GM12878 (cell line): ENCODE measurements at regions not wholly inside any gene's neighbourhood (a gene's known extent, or its start where the extent isn't known, plus 50 kb on each side); places are given as distances from the start of the nearest gene placed in this dataset.

Source experiments
- ATAC-seq: fragments of 200-7000 bp; cut with Tn5 transposase; 3 replicates; pipeline ENCODE4 v1.9.1; 2020; ENCODE audit warnings: mild to moderate bottlenecking, moderate library complexity
- BruUV-seq: library from RNA; stranded (reverse); fragments of 400-500 nt; replicated peaks from 2 replicates; lab custom pipeline; 2021; lab: Mats Ljungman, UMichigan
- CTCF ChIA-PET: fragments of 300-600 bp; sonication (Branson Sonifier 250); formaldehyde crosslinking; extraction: SDS; loops from one replicate; lab custom pipeline; 2021; ENCODE audit warnings: inconsistent platforms; lab: Yijun Ruan, JAX
- POLR2A ChIA-PET: fragments of 350-600 bp; formaldehyde crosslinking; extraction: SDS; loops from one replicate; lab custom pipeline; 2021; ENCODE audit warnings: inconsistent platforms; lab: Charles Lee
- RAD21 ChIA-PET: fragments of 300-600 bp; sonication (Branson Sonifier 250); formaldehyde crosslinking; loops from one replicate; lab custom pipeline; 2023; ENCODE audit warnings: antibody characterized with exemption; ENCODE audit not compliant: unreplicated experiment; lab: Charles Lee
- SMC1A ChIA-PET: fragments of 300-600 bp; sonication (Branson Sonifier 250); formaldehyde crosslinking; loops from one replicate; lab custom pipeline; 2023; ENCODE audit not compliant: unreplicated experiment, uncharacterized antibody; lab: Charles Lee
- DNase-seq: peaks from one replicate; pipeline ENCODE4 v3.0.0-alpha.2; 2011; ENCODE audit warnings: low read depth, low spot score
- FAIRE-seq: peaks from 3 replicates; lab custom pipeline; 2011; peaks lifted over from hg19 to GRCh38; lab: Jason Lieb, UNC
- H2AFZ ChIP-seq: 2 replicates; pipeline ENCODE4 v1.6.0; 2011; ENCODE audit warnings: low read depth, low read length, control low read depth; ENCODE audit not compliant: control insufficient read depth
- H3K27ac ChIP-seq: 2 replicates; pipeline ENCODE4 v1.5.1; 2011; ENCODE audit warnings: control low read depth; ENCODE audit not compliant: control insufficient read depth, insufficient read depth
- H3K27me3 ChIP-seq, 2 experiments: replicated peaks in 1 of 2; 2 replicates each; pipeline versions ENCODE4 v1.6.0 to v1.6.1; 2011; ENCODE audit warnings: low read length in 1 of 2; ENCODE audit not compliant: control insufficient read depth in 2 of 2, insufficient read depth in 2 of 2
- H3K36me3 ChIP-seq, 2 experiments: 2 replicates each; pipeline ENCODE4 v1.5.1; 2011; ENCODE audit warnings: low read length in 1 of 2; ENCODE audit not compliant: control insufficient read depth in 2 of 2, insufficient read depth in 2 of 2
- H3K4me1 ChIP-seq: 2 replicates; pipeline ENCODE4 v1.6.1; 2011; ENCODE audit warnings: mild to moderate bottlenecking, low read length, moderate library complexity, mixed read lengths; ENCODE audit not compliant: control insufficient read depth, insufficient read depth
- H3K4me2 ChIP-seq: 2 replicates; pipeline ENCODE4 v1.6.0; 2011; ENCODE audit warnings: control low read depth; ENCODE audit not compliant: control insufficient read depth, insufficient read depth
- H3K4me3 ChIP-seq: fragments of 200-600 bp; sonication (generic); 2 replicates; pipeline ENCODE4 v1.5.1; 2016
- H3K79me2 ChIP-seq: 2 replicates; pipeline ENCODE4 v1.6.0; 2011; ENCODE audit warnings: low read length; ENCODE audit not compliant: control insufficient read depth, insufficient read depth
- H3K9ac ChIP-seq: 2 replicates; pipeline ENCODE4 v1.8.0; 2011; ENCODE audit warnings: low read length, control low read depth, mixed read lengths; ENCODE audit not compliant: control insufficient read depth, insufficient read depth
- H3K9me3 ChIP-seq: replicated peaks from 3 replicates; pipeline ENCODE4 v1.5.1; 2011; ENCODE audit warnings: mild to moderate bottlenecking, low read length; ENCODE audit not compliant: control insufficient read depth, insufficient read depth
- H4K20me1 ChIP-seq: 2 replicates; pipeline ENCODE4 v1.6.0; 2011; ENCODE audit not compliant: control insufficient read depth, insufficient read depth
- BACH1 ChIP-seq: fragments of 450-650 bp; IDR thresholded peaks from 2 replicates; pipeline ENCODE4 v1.6.1; 2017; ENCODE audit warnings: mild to moderate bottlenecking, borderline replicate concordance
- BCL11A ChIP-seq: IDR thresholded peaks from 2 replicates; pipeline ENCODE4 v1.6.1; 2011; ENCODE audit warnings: low read depth, low read length
- BRCA1 ChIP-seq: IDR thresholded peaks from 2 replicates; pipeline ENCODE4 v1.6.1; 2011; ENCODE audit warnings: low read depth, low read length, improper control_type of control experiment
- CHD1 ChIP-seq: IDR thresholded peaks from 2 replicates; pipeline ENCODE4 v1.6.1; 2012; ENCODE audit warnings: low read depth, low read length, improper control_type of control experiment
- FOS ChIP-seq: IDR thresholded peaks from 3 replicates; pipeline ENCODE4 v1.6.1; 2011; ENCODE audit warnings: borderline replicate concordance; ENCODE audit not compliant: insufficient read length; ENCODE audit errors: extremely low read depth
- HCFC1 ChIP-seq: fragments of 150-350 bp; IDR thresholded peaks from 2 replicates; pipeline ENCODE4 v1.6.1; 2014; ENCODE audit warnings: low read length
- IRF4 ChIP-seq: IDR thresholded peaks from 2 replicates; pipeline ENCODE4 v1.6.1; 2011; ENCODE audit warnings: low read depth, low read length
- JUNB ChIP-seq: IDR thresholded peaks from 2 replicates; pipeline ENCODE4 v1.6.1; 2016; ENCODE audit warnings: antibody characterized with exemption, mild to moderate bottlenecking
- NR2C2 ChIP-seq: IDR thresholded peaks from 2 replicates; pipeline ENCODE4 v1.6.1; 2011; ENCODE audit warnings: borderline replicate concordance, low read depth; ENCODE audit not compliant: control insufficient read depth, insufficient read length
- RAD51 ChIP-seq: fragments of 450-650 bp; IDR thresholded peaks from 2 replicates; pipeline ENCODE4 v1.6.1; 2016; ENCODE audit warnings: moderate library complexity, mild to moderate bottlenecking, inconsistent platforms
- RBBP5 ChIP-seq: fragments of 200-600 bp; sonication (generic); conservative IDR thresholded peaks from 2 replicates; pipeline ENCODE4 v1.6.1; 2016
- RCOR1 ChIP-seq: conservative IDR thresholded peaks from 2 replicates; pipeline ENCODE4 v1.6.1; 2012; ENCODE audit warnings: low read depth, low read length, improper control_type of control experiment
- SREBF1 ChIP-seq: IDR thresholded peaks from 2 replicates; pipeline ENCODE4 v1.6.1; 2012; ENCODE audit warnings: mild to moderate bottlenecking, low read length
- SREBF2 ChIP-seq: IDR thresholded peaks from 2 replicates; pipeline ENCODE4 v1.6.1; 2012; ENCODE audit warnings: mild to moderate bottlenecking, low read length
- STAT3 ChIP-seq: IDR thresholded peaks from 2 replicates; pipeline ENCODE4 v1.6.1; 2011; ENCODE audit warnings: low read depth, low read length, improper control_type of control experiment
- ZBED1 ChIP-seq: IDR thresholded peaks from 2 replicates; pipeline ENCODE4 v1.6.1; 2016; ENCODE audit warnings: borderline replicate concordance
- WGBS: methylation state at CpG from one replicate; pipeline ENCODE4 v1.1.6; 2016; ENCODE audit warnings: low lambda C conversion rate; ENCODE audit not compliant: insufficient replicate concordance, insufficient coverage; ENCODE audit errors: missing lambda C conversion rate; 5-methylcytosine and 5-hydroxymethylcytosine counted together
- in situ Hi-C: fragments of 300-500 bp; cut with MboI; formaldehyde crosslinking; loops from 9 replicates; pipeline ENCODE4 v1.14.3; 2018; ENCODE audit warnings: mixed read lengths
- intact Hi-C: fragments of 100-400 bp; cut with micrococcal nuclease; formaldehyde crosslinking; loops from one replicate; pipeline ENCODE4 v1.14.2; 2022; ENCODE audit not compliant: unreplicated experiment
- TF ChIP-seq, protein P1 (sequence below): IDR thresholded peaks from 2 replicates; pipeline ENCODE4 v1.6.1; 2012; ENCODE audit warnings: low read depth, low read length, improper control_type of control experiment
- TF ChIP-seq, protein P2 (sequence below): fragments of 450-650 bp; IDR thresholded peaks from 2 replicates; pipeline ENCODE4 v1.6.1; 2014; ENCODE audit warnings: mild to moderate bottlenecking
- TF ChIP-seq, protein P3 (sequence below): IDR thresholded peaks from 2 replicates; pipeline ENCODE4 v1.6.1; 2012; ENCODE audit warnings: low read length, inconsistent platforms
- TF ChIP-seq, protein P4 (sequence below), 3 experiments: IDR thresholded peaks in 2 of 3; conservative IDR thresholded peaks in 1 of 3; 2 replicates each; pipeline ENCODE4 v1.5.1; 2011; ENCODE audit warnings: low read depth in 3 of 3, low read length in 3 of 3, mild to moderate bottlenecking in 3 of 3, control low read depth in 2 of 3, moderate library complexity in 2 of 3, inconsistent platforms in 1 of 3, mixed read lengths in 1 of 3; ENCODE audit not compliant: control insufficient read depth in 2 of 3, insufficient read depth in 1 of 3; ENCODE audit errors: extremely low read depth in 1 of 3

DNA sequence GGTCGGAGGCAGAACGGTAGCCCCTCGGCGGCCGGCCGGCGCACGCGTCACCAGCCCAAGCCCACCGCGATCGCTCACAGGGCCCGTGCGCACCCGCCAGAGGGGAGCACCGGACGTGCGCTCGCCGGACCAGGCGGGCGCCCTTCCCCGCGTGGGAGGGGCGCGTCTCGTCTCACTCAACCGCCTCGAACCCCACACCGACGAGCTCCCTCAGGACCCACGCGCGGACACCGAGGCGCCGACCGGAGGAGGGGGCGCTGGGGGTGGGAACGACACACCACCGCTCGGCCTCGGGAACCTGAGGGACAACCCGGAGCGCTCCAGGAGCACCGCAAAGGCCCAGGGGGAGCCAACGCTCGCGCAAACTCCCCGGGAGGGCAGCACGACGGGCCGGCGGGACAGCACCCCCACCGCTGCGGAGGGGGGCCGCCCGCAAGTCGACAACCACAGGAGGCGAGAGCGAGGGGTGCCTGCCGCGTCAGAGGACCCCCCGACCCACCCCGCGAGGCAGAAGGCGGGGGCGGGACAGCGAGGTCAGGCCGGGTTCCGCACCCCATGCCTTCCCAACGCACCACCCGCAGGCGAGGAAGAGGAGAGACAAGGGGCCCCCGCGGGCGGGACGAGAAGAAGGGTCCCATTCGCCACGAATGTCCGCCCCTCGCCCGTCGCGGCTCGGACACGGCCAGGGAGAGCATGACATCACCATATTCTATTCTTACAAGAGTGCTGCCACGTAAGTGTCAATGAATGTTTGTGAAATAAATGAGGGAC is 512.7 kb upstream of the ZNF337 start:
- H3K27ac ChIP-seq, result no peak overlapping the region
- intact Hi-C loops (no loop called here), in situ Hi-C loops (no loop called here)
- H3K4me2 ChIP-seq, result no peak overlapping the region
- H3K27me3 ChIP-seq, result no peaks in the 10 kb centered on the region
- ATAC-seq, result no peak
- H3K4me1 ChIP-seq, result no peaks in the 10 kb centered on the region
- no peak overlapping the region for H3K4me3 ChIP-seq
- H3K9me3 ChIP-seq, result no peaks in the 10 kb centered on the region; the same call in 2 of the 3 replicates
- H3K9ac ChIP-seq, result no peak overlapping the region
- no peaks in the 10 kb centered on the region for H4K20me1 ChIP-seq
- WGBS, result 76% methylated on average over 65 of the region's 88 CpGs
- ChIA-PET CTCF (no interaction called here), SMC1A (no interaction called here), POLR2A (no interaction called here), RAD21 (no interaction called here)
- no peak overlapping the region for H2AFZ ChIP-seq
- TF ChIP-seq RCOR1, result no peak
- TF ChIP-seq FOS, result no peak
- TF ChIP-seq IRF4, result no peak
- TF ChIP-seq NR2C2, result no peak
- TF ChIP-seq, protein P1, sequence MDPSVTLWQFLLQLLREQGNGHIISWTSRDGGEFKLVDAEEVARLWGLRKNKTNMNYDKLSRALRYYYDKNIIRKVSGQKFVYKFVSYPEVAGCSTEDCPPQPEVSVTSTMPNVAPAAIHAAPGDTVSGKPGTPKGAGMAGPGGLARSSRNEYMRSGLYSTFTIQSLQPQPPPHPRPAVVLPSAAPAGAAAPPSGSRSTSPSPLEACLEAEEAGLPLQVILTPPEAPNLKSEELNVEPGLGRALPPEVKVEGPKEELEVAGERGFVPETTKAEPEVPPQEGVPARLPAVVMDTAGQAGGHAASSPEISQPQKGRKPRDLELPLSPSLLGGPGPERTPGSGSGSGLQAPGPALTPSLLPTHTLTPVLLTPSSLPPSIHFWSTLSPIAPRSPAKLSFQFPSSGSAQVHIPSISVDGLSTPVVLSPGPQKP, result no peak
- TF ChIP-seq ZBED1, result no peak
- TF ChIP-seq BRCA1, result no peak
- TF ChIP-seq, protein P2, sequence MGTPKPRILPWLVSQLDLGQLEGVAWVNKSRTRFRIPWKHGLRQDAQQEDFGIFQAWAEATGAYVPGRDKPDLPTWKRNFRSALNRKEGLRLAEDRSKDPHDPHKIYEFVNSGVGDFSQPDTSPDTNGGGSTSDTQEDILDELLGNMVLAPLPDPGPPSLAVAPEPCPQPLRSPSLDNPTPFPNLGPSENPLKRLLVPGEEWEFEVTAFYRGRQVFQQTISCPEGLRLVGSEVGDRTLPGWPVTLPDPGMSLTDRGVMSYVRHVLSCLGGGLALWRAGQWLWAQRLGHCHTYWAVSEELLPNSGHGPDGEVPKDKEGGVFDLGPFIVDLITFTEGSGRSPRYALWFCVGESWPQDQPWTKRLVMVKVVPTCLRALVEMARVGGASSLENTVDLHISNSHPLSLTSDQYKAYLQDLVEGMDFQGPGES, result no peak
- no peak for TF ChIP-seq STAT3
- TF ChIP-seq BCL11A, result no peak
- TF ChIP-seq, protein P3, sequence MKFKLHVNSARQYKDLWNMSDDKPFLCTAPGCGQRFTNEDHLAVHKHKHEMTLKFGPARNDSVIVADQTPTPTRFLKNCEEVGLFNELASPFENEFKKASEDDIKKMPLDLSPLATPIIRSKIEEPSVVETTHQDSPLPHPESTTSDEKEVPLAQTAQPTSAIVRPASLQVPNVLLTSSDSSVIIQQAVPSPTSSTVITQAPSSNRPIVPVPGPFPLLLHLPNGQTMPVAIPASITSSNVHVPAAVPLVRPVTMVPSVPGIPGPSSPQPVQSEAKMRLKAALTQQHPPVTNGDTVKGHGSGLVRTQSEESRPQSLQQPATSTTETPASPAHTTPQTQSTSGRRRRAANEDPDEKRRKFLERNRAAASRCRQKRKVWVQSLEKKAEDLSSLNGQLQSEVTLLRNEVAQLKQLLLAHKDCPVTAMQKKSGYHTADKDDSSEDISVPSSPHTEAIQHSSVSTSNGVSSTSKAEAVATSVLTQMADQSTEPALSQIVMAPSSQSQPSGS, result no peak
- TF ChIP-seq SREBF1, result no peak
- no peak for TF ChIP-seq JUNB
- TF ChIP-seq SREBF2, result no peak
- no peak for TF ChIP-seq HCFC1
- no peak for TF ChIP-seq BACH1
- no peak for TF ChIP-seq CHD1
- no peak for TF ChIP-seq RAD51
- TF ChIP-seq, protein P4, sequence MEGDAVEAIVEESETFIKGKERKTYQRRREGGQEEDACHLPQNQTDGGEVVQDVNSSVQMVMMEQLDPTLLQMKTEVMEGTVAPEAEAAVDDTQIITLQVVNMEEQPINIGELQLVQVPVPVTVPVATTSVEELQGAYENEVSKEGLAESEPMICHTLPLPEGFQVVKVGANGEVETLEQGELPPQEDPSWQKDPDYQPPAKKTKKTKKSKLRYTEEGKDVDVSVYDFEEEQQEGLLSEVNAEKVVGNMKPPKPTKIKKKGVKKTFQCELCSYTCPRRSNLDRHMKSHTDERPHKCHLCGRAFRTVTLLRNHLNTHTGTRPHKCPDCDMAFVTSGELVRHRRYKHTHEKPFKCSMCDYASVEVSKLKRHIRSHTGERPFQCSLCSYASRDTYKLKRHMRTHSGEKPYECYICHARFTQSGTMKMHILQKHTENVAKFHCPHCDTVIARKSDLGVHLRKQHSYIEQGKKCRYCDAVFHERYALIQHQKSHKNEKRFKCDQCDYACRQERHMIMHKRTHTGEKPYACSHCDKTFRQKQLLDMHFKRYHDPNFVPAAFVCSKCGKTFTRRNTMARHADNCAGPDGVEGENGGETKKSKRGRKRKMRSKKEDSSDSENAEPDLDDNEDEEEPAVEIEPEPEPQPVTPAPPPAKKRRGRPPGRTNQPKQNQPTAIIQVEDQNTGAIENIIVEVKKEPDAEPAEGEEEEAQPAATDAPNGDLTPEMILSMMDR (IDR thresholded peaks at IDR 0.05 in 2 of 3, conservative IDR thresholded peaks at IDR 0.05 in 1 of 3; ENCODE audit: control insufficient read depth in 2 of 3, extremely low read depth in 1 of 3, insufficient read depth in 1 of 3, low read depth in 3 of 3, low read length in 3 of 3), result no peak
- no peak for TF ChIP-seq RBBP5
- no peak for DNase-seq
- no peaks in the 10 kb centered on the region for H3K36me3 ChIP-seq
- no TSS peak for BruUV-seq
- H3K79me2 ChIP-seq, result no peaks in the 10 kb centered on the region
- FAIRE-seq, result peak; percentile 100
